C4-2B (cell line): ENCODE measurements at regions not wholly inside any gene's neighbourhood (a gene's known extent, or its start where the extent isn't known, plus 50 kb on each side); places are given as distances from the start of the nearest gene placed in this dataset.

Experiments
- H3K27ac ChIP-seq: fragments of 450-650 bp; 2 replicates; pipeline ENCODE4 v1.5.1; 2017
- CTCF ChIP-seq: fragments of 450-650 bp; conservative IDR thresholded peaks from 2 replicates; pipeline ENCODE4 v1.5.1; 2017; ENCODE audit warnings: mild to moderate bottlenecking
- ZFX ChIP-seq: fragments of 450-650 bp; IDR thresholded peaks from 2 replicates; pipeline ENCODE4 v1.6.1; 2017

DNA sequence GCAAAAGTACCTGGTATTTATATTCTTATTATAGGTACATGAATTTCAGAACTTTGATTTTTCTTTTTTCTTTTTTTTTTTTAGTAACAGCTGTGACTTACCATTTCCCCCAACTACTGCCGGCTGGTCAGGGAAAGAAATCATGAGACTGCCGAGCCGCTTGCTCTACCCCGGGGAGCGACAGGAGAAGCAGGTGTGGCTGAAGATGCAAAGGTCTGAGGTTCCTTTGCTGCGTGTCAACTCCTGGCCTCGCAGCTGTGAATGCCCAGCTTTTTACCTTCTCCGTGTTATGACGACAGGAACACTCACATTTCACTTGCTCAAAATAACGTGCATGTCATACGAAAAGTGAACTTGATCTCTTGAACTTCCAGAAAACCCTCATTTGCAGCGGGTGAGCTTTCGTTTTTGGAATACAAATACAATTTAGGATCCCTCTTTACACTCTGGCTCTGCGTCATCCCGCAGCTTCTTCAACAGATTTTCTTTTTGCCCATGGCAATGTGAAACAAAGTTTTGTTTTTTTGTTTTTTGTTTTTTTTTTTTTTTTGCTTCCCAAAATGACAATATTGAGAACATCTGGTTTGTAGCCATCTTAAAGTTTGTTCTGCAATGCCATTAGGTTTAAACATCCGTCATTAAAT, 117.9 kb downstream of the EFNB2 start:
- H3K27ac ChIP-seq, result no peak overlapping the region
- TF ChIP-seq CTCF (no peak), ZFX (no peak)

DNA sequence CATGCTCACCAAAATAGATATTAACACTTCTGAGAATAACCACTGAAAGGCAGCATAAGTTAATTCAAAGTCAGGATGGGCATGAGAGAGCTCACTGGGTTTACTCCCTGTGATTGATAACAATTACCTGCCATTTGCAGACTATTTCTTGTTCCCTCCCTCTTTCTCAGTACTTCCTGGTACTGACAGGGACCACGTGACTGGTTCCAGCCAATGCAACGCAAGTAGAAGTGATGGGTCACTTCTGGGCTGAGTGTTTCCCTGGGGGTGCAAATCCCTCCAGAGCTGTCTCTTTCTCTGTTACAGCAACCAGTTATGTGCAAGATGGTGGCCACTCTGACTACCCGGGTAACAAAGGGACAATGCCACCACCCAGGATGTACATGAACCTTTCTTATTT, 118.8 kb downstream of the EFNB2 start:
- no peak overlapping the region for H3K27ac ChIP-seq
- TF ChIP-seq ZFX, result no peak
- TF ChIP-seq CTCF, result no peak

GRCh38 chr13:106415971-106416370, 119.5 kb downstream of the EFNB2 start:
- no peak overlapping the region for H3K27ac ChIP-seq
- TF ChIP-seq CTCF (no peak), ZFX (no peak)

- no peak for TF ChIP-seq ZFX
- no peak overlapping the region for H3K27ac ChIP-seq
Observed at GRCh38 chr13:106415442-106415841, 120.0 kb downstream of the EFNB2 start.

GRCh38 chr13:106407338-106407737, 128.1 kb downstream of the EFNB2 start:
- no peak for TF ChIP-seq CTCF
- no peak for TF ChIP-seq ZFX
- no peak overlapping the region for H3K27ac ChIP-seq

DNA sequence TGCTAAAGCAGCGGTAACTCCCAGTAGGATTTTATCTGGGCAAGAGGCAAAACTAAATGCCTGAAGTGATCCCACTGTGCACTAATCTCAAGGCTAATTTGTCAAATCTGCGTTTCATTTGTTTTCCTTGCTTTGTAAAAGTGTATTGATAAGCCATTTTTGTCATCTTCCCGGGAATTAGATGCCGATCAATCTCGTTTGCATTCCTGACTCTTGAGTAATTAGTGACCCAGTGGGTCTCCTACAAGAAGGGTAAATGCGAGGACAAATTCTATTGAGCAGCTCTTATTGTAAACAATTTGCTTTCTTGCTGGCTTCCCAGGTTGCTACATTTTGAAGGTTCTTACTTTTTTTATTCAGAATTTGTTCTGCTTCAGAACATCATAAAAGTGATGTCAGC, 129.7 kb downstream of the EFNB2 start:
- TF ChIP-seq ZFX, result no peak
- TF ChIP-seq CTCF, result no peak
- H3K27ac ChIP-seq, result no peak overlapping the region

DNA sequence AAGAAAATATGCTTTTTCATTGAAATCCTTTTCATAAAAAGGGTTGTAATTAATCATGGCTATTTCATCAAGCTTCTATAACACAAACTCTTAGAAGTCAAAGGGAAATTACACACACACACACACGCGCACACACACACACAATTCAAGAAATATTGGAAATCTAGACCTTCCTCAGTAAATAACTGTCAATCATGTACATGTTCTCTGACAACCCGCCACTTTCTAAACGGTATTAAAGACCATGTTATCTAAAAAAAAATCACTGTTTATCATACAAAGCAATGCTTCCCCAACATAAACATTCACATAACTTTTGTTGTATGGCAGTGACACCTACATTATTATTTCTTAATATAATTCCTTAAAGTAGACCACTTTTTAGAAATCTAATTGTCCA, 132.2 kb downstream of the EFNB2 start:
- no peak overlapping the region for H3K27ac ChIP-seq
- TF ChIP-seq CTCF, result no peak
- TF ChIP-seq ZFX, result no peak

- no peak overlapping the region for H3K27ac ChIP-seq
- no peak for TF ChIP-seq ZFX
- TF ChIP-seq CTCF, result no peak
Observed at GRCh38 chr13:106402866-106403265, 132.6 kb downstream of the EFNB2 start.
